AG09309 (cell line): ENCODE measurements at regions not wholly inside any gene's neighbourhood (a gene's known extent, or its start where the extent isn't known, plus 50 kb on each side); places are given as distances from the start of the nearest gene placed in this dataset.

ENCODE experiments used
- DNase-seq: peaks from one replicate; pipeline ENCODE4 v3.0.0-alpha.2; 2010; ENCODE audit warnings: low read depth
- H3K4me3 ChIP-seq: 2 replicates; pipeline ENCODE4 v1.5.1; 2011; ENCODE audit warnings: mild to moderate bottlenecking, low read depth, low read length, moderate library complexity; ENCODE audit not compliant: control insufficient read depth
- CTCF ChIP-seq: IDR thresholded peaks from 2 replicates; pipeline ENCODE4 v1.5.1; 2011; ENCODE audit warnings: mild to moderate bottlenecking, low read depth, low read length, inconsistent platforms; ENCODE audit not compliant: insufficient read depth, control insufficient read depth; ENCODE audit errors: missing control alignments

DNA sequence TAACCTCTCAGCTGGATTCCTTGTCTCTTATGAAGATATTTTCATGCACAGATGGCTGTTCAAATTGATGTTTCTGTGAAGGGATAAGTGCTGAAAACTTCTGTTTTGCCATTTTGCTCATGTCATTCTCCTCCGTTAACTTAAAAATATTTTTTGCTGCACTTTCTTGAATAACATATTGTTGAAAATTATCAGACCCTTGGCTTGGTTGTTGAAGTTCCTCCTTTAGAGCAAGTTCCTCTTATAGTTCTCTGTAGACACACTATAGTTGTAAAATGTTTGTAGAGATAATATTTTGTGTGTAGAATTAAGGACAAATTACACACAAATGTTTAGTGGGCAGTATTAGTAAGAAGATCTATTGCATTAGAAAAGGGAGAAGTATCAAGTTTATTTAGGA is 300.4 kb downstream of the SV2B start:
- no peak for TF ChIP-seq CTCF
- no peak for DNase-seq

DNA sequence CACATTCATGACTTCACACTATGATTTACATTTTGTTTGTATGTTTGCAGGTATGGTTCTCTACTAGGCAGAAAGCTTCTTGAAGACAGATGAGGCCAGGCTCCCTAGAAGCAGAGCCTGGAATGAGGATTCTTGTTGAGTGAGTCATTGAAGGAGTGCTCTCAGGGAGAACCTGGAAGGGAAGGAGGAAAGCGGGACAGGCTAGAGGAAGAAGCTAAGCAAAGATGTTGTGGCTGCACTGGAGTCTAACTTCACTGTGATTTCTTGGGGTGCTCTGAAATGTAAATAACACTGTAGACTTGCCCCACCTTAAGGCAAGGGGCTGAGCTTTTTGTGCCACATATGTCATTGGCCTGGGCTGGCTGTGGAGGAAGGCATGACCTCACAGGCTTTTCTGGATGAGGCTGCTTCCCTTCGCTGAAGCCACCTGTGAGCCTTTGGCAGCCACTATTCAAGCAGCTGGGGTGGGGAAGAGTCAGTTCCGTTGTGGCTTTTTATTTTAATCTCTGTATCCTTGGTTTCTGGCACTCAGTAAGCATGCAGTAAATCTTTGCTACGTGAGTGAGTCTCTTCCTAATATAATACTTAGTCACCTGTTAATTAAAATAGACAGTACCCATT is 307.3 kb downstream of the SV2B start:
- no peak for DNase-seq
- TF ChIP-seq CTCF, result no peak
- no peak overlapping the region for H3K4me3 ChIP-seq

More for the DNA sequence above, 300.4 kb downstream of the SV2B start:
- H3K4me3 ChIP-seq, result no peak overlapping the region

- TF ChIP-seq CTCF, result no peak
- DNase-seq, result no peak
- H3K4me3 ChIP-seq, result no peak overlapping the region
Observed at GRCh38 chr15:91408476-91409076, 308.5 kb downstream of the SV2B start.

DNA sequence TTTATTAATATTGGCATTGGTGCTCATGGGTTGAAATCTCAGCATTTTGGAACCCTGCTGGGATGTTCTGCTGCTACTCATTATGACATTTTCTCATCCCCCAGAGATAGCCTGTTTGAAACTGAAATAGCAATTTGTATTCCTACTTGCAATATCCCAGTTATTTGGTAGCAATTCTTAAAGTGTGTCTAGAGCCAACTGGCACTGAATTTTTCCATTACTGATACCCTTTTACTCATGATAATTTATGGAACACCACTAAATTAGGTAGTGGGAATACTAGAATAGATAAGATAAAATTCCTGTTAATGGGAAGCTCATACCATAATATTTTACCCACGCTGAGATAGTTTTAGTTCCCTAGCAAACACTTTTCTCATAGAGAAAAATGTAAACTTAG is 309.3 kb downstream of the SV2B start:
- no peak for DNase-seq
- TF ChIP-seq CTCF, result no peak
- no peak overlapping the region for H3K4me3 ChIP-seq

DNA sequence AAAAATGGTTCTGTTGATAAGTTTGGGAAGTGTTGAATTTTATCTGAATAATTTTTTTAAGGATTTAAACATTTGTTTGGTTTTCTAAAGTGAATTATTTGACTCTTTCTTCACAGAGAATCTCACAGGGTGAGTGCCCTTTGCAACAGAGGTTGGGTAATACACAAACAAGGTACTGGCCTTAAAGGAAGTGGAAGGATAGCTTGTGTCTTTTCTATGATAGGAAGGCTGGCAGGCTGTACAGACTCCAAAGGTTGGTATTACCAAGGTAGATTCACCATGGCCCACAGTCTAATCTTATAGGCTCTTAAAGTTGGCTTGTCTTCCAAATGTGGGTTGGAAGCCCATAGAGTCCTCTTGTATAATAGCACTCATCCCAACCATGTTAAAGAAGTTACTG is 311.5 kb downstream of the SV2B start:
- no peak for TF ChIP-seq CTCF
- no peak for DNase-seq

GRCh38 chr15:91412138-91412928 is 312.3 kb downstream of the SV2B start:
- no peak overlapping the region for H3K4me3 ChIP-seq
- DNase-seq, result no peak
- no peak for TF ChIP-seq CTCF

More for the DNA sequence above, 311.5 kb downstream of the SV2B start:
- no peak overlapping the region for H3K4me3 ChIP-seq
